Neural crest cell (in vitro differentiated cells): ENCODE measurements at regions not wholly inside any gene's neighbourhood (a gene's known extent, or its start where the extent isn't known, plus 50 kb on each side); places are given as distances from the start of the nearest gene placed in this dataset.

Source experiments
- DNase-seq: peaks from one replicate; pipeline ENCODE4 v3.0.0; 2021; ENCODE audit warnings: low read depth, mixed read lengths, low spot score
- H3K27ac Mint-ChIP-seq: one replicate; pipeline ENCODE4 v1.8.0; 2021; ENCODE audit warnings: mild to moderate bottlenecking, mixed read lengths; ENCODE audit not compliant: unreplicated experiment
- H3K27me3 Mint-ChIP-seq: 2 replicates; pipeline ENCODE4 v1.8.0; 2021; ENCODE audit warnings: low read depth, mild to moderate bottlenecking, mixed read lengths
- H3K36me3 Mint-ChIP-seq: 2 replicates; pipeline ENCODE4 v1.8.0; 2021; ENCODE audit warnings: low read depth, mild to moderate bottlenecking, mixed read lengths
- H3K4me1 Mint-ChIP-seq: 2 replicates; pipeline ENCODE4 v1.8.0; 2021; ENCODE audit warnings: mixed read lengths
- H3K4me3 Mint-ChIP-seq: one replicate; pipeline ENCODE4 v1.8.0; 2021; ENCODE audit warnings: mild to moderate bottlenecking, mixed read lengths
- H3K9me3 Mint-ChIP-seq: 2 replicates; pipeline ENCODE4 v1.8.0; 2021; ENCODE audit warnings: mixed read lengths
- TF ChIP-seq, protein P1 (sequence below): fragments of 200-600 bp; sonication (generic); conservative IDR thresholded peaks from 2 replicates; pipeline ENCODE4 v1.5.0; 2021; ENCODE audit warnings: antibody characterized with exemption, mild to moderate bottlenecking

DNA sequence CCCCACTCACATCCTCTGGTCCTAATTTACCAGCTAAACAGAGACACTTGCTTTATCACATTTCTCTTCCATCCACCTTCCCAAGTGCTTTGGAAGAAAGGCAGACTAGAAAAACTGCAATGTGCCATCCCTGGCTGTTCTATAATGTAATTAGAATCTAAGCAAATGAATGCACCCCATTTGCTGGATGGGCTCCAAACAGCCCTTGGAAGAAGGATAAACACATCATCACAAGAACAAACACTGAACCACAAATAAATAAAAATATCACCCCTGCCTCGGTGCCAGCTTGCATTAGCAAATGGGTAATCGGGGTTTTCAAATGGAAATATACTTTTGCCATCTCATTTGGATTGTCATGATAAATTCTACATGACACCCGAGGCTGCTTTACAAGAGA is 296.6 kb upstream of the ISX start:
- Mint-ChIP-seq H3K4me3 (no peak overlapping the region), H3K36me3 (no peaks in the 10 kb centered on the region), H3K27me3 (peaks cover 8% of the 10 kb centered on the region), H3K27ac (no peak overlapping the region), H3K9me3 (no peaks in the 10 kb centered on the region), H3K4me1 (no peaks in the 10 kb centered on the region)
- TF ChIP-seq, protein P1, sequence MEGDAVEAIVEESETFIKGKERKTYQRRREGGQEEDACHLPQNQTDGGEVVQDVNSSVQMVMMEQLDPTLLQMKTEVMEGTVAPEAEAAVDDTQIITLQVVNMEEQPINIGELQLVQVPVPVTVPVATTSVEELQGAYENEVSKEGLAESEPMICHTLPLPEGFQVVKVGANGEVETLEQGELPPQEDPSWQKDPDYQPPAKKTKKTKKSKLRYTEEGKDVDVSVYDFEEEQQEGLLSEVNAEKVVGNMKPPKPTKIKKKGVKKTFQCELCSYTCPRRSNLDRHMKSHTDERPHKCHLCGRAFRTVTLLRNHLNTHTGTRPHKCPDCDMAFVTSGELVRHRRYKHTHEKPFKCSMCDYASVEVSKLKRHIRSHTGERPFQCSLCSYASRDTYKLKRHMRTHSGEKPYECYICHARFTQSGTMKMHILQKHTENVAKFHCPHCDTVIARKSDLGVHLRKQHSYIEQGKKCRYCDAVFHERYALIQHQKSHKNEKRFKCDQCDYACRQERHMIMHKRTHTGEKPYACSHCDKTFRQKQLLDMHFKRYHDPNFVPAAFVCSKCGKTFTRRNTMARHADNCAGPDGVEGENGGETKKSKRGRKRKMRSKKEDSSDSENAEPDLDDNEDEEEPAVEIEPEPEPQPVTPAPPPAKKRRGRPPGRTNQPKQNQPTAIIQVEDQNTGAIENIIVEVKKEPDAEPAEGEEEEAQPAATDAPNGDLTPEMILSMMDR, result no peak
- no peak for DNase-seq

DNA sequence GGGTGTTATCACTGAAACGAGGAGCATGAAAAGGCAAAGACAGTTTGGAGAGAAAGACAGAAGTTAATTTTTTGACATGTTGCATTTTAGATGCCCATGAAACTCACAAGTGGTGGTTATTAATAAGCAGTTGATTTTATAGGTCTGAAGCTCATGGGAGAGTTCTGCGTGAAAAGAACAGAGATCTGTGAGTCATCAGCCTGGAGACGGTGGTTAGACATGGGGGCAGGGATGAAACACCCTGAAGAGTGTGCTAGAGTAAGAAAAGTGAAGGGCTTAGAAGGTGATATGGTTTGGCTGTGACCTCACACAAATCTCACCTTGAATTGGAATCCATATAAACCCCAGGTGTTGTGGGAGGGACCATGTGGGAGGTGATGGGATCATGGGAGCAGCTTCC is 289.1 kb upstream of the ISX start:
- Mint-ChIP-seq H3K4me1 (no peaks in the 10 kb centered on the region), H3K36me3 (peaks cover 8% of the 10 kb centered on the region), H3K9me3 (peaks cover 22% of the 10 kb centered on the region), H3K4me3 (no peak overlapping the region), H3K27ac (no peak overlapping the region), H3K27me3 (no peaks in the 10 kb centered on the region)
- DNase-seq, result no peak
- TF ChIP-seq, protein P1, result no peak

DNA sequence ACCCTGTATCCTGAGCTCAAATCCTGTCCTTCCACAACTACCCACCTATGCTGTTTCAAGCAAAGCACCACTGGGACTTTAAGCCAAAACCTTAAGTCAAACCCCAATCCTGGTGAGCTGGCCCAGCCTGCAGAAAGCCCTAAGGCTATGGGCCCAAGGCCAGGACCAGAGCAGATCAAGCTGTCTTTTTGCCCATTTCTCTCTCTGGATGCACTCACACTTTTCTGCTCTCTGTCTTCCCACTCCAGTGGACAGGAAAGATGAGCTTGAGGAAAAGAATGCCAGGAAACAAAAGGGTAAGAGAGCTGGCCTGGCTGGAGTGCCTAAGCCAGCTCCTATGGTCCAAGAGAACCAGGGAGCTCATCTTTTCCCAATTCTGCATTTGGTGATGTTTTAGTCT is 284.3 kb upstream of the ISX start:
- peaks cover 10% of the 10 kb centered on the region for H3K36me3 Mint-ChIP-seq
- no peak overlapping the region for H3K27ac Mint-ChIP-seq
- no peak overlapping the region for H3K4me3 Mint-ChIP-seq
- TF ChIP-seq, protein P1, result no peak
- peaks cover 24% of the 10 kb centered on the region for H3K9me3 Mint-ChIP-seq
- no peak for DNase-seq
- no peaks in the 10 kb centered on the region for H3K27me3 Mint-ChIP-seq
- H3K4me1 Mint-ChIP-seq, result peaks cover 14% of the 10 kb centered on the region

DNA sequence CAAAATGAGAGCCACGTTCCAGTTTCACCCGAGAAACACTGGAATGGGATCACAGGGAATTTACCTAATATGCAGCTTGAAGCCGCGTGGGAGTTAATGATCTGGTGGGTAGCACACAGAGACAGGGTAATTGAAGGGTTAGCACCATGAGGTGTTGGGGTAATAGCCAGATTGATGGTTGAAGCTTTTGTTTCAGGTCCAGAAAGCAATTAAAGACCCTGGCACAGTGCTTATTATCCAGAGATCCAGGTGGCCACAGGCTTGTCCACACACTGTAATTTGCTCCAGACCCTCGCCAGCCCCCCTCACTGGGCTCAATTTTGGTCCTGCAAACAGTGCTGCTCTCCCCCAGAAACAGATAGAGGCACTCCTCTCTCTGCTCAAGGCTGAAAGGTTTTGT is 282.5 kb upstream of the ISX start:
- TF ChIP-seq, protein P1, result no peak
- H3K4me1 Mint-ChIP-seq, result peaks cover 14% of the 10 kb centered on the region
- H3K36me3 Mint-ChIP-seq, result peaks cover 6% of the 10 kb centered on the region
- no peak for DNase-seq
- H3K9me3 Mint-ChIP-seq, result peaks cover 15% of the 10 kb centered on the region
- no peaks in the 10 kb centered on the region for H3K27me3 Mint-ChIP-seq
- H3K27ac Mint-ChIP-seq, result no peak overlapping the region
- no peak overlapping the region for H3K4me3 Mint-ChIP-seq

DNA sequence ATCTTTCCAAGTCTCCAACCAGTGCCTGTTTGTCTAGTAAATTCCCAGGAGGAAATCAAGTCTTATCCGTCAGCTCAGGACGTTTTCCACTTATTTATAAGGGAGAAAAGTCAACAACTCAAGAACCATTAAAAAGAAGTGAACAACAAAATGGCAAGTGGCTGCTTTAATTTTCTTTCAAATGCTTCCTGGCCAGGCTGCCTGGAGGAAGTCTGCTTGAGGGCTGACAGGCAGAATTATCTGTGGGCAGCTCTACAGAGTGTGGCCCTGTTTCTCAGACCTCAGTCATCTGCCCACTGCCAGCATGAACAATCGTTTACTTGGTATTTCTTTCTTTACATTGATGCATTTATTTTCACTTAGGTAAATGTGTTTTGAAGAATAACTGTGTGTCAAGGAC is 281.9 kb upstream of the ISX start:
- TF ChIP-seq, protein P1, result no peak
- peaks cover 11% of the 10 kb centered on the region for H3K9me3 Mint-ChIP-seq

DNA sequence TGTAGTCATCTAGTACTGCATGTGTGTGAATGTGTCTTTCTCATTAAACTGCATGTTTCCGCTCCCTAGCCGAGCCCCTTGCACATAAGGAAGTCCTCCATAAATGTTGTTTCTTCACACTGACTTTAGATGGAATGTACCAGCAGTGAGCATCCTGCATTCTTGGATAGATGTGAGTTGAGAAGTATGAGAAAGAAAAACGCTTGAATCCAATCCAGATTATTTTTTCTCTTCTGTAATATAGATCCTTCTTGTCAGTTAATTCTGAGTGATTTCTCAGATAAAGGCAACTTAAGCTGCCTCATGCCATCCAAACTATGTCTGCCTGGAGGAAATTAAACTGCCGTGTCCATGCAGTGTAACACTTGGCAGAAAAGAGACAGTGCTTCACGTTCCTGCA is 268.1 kb upstream of the ISX start:
- TF ChIP-seq, protein P1, result no peak
- no peak overlapping the region for H3K4me3 Mint-ChIP-seq
- H3K27ac Mint-ChIP-seq, result no peak overlapping the region
- H3K27me3 Mint-ChIP-seq, result peaks cover 3% of the 10 kb centered on the region
- DNase-seq, result no peak
- no peaks in the 10 kb centered on the region for H3K36me3 Mint-ChIP-seq
- H3K9me3 Mint-ChIP-seq, result no peaks in the 10 kb centered on the region
- H3K4me1 Mint-ChIP-seq, result no peaks in the 10 kb centered on the region

More for the DNA sequence above, 281.9 kb upstream of the ISX start:
- H3K27me3 Mint-ChIP-seq, result no peaks in the 10 kb centered on the region
- H3K4me1 Mint-ChIP-seq, result peaks cover 14% of the 10 kb centered on the region
- DNase-seq, result no peak
- H3K4me3 Mint-ChIP-seq, result no peak overlapping the region
- H3K36me3 Mint-ChIP-seq, result peaks cover 6% of the 10 kb centered on the region
- H3K27ac Mint-ChIP-seq, result no peak overlapping the region
